ENCODE measurements at regions not wholly inside any gene's neighbourhood (a gene's known extent, or its start where the extent isn't known, plus 50 kb on each side); places are given as distances from the start of the nearest gene placed in this dataset.

DNA sequence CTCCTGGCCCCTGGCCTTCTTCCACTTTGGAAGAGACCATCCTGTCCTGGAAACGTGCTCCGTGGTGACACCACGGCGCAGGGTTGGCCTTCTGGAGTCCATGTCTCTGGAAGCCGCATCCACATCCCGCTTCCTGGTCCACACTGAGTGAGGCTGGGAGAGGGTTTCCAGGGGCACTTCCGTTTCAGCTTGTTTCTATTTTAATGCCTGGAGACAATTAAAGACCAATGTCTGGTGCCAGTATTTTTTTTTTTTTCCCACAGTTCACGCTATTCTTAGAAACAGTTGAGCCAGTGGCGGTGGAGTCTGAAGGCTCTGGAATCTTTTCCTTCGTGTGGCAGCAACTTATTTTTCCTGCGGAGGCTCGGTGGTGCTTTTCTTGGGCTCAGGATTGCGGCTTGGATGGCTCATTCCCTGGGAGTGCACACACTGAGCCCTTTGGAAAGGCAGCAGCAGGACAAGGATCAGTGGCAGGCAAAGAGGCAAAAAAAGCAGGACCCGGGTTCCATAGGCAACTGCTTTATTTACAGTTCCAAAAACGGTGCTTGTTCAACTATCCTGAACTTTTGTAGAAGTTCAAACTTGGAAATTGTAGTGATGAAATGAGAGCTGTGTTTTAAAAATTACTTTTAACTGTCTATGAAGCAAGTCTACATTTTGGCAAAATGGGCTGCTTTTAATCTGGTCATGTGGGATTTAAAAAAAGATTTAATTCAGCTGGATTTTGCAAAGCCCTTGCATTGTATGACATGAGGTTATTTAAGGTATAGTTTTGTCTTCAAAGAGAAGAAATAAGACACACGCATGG is 202.8 kb downstream of the BAMBI start:
- H3K4me1 ChIP-seq (ENCODE audit: insufficient read depth, low read length), result no peaks in the 10 kb centered on the region
- no peaks in the 10 kb centered on the region for H3K36me3 Mint-ChIP-seq
- no peaks in the 10 kb centered on the region for H3K36me3 ChIP-seq (ENCODE audit: insufficient read depth, low read length)
- no peaks in the 10 kb centered on the region for H3K9me3 Mint-ChIP-seq
- CTCF ChIA-PET (ENCODE audit: partially characterized antibody), result no interaction called here
- no peak for DNase-seq
- no peaks in the 10 kb centered on the region for H3K27me3 ChIP-seq (ENCODE audit: insufficient read depth, low read length)
- no peak overlapping the region for H3K4me3 ChIP-seq (ENCODE audit: low read length in 2 of 2)
- no peak overlapping the region for H3K4me3 Mint-ChIP-seq
- POLR2A ChIA-PET (ENCODE audit: partially characterized antibody), result no interaction called here
- no peak overlapping the region for H3K27ac Mint-ChIP-seq
- H3K4me1 Mint-ChIP-seq, result no peaks in the 10 kb centered on the region
- intact Hi-C loops (cut with micrococcal nuclease), result no loop called here
- no peaks in the 10 kb centered on the region for H3K9me3 ChIP-seq (ENCODE audit: control insufficient read depth in 1 of 2, low read length in 2 of 2)
- no peak overlapping the region for H3K27ac ChIP-seq (ENCODE audit: low read depth, low read length)
- peaks cover 0 to 6% of the 10 kb centered on the region in 2 donors for H3K27me3 Mint-ChIP-seq

DNA sequence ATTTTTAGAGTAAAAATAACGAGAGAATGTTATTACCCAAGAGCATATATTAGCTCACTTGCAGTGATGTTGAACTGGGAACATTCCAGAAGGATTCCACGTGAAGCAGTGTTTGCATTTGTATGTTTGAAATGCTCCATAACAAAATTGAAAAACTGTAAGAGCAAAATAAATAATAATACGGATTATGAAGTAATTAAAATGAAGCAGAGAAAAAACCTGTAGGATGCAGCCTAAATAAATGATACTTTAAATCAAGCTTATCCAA is 203.3 kb downstream of the BAMBI start:
- H3K9me3 Mint-ChIP-seq, result no peaks in the 10 kb centered on the region
- Histone ChIP-seq H3K27me3 (ENCODE audit: insufficient read depth, low read length) (no peaks in the 10 kb centered on the region), H3K4me3 (ENCODE audit: low read length in 2 of 2) (no peak overlapping the region), H3K4me1 (ENCODE audit: insufficient read depth, low read length) (no peaks in the 10 kb centered on the region), H3K27ac (ENCODE audit: low read depth, low read length) (no peak overlapping the region), H3K9me3 (ENCODE audit: control insufficient read depth in 1 of 2, low read length in 2 of 2) (no peaks in the 10 kb centered on the region), H3K36me3 (ENCODE audit: insufficient read depth, low read length) (no peaks in the 10 kb centered on the region)
- H3K4me1 Mint-ChIP-seq, result no peaks in the 10 kb centered on the region
- peaks cover 0 to 6% of the 10 kb centered on the region in 2 donors for H3K27me3 Mint-ChIP-seq
- DNase-seq, result no peak
- CTCF ChIA-PET (ENCODE audit: partially characterized antibody), result no interaction called here
- no peak overlapping the region for H3K27ac Mint-ChIP-seq
- no peaks in the 10 kb centered on the region for H3K36me3 Mint-ChIP-seq
- intact Hi-C loops (cut with micrococcal nuclease), result no loop called here
- H3K4me3 Mint-ChIP-seq, result no peak overlapping the region
- POLR2A ChIA-PET (ENCODE audit: partially characterized antibody), result no interaction called here

DNA sequence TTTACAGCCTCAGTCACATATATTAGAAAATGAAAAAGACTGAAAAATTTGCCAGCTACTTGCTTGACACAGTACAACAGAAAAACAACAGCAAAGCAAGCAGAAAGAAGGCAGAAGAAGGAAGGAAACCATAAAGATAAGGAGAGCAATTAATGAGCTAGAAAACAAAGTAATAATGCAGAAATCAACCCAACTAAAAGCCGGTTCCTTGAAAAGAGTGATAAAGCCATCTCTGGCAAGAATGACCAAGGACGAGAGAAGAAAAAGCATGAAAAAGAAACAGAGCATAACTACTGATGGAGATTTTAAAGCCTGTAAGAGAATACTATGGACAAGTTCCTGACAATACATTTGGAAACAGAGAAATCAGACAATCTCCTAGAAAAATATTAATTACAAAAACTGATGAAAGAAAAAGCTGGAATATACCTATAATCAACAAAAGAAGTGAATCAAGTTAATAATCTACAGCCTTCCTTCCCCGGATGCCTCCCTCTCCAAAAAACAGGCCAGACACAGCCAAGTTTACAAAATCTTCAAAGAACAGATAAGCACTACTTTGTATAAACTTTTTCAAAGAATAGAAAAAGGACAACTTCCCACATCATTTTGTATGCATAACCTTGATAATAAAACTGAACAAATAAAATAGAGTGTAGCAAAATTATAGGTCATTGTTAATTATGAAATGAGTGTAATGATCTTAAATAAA is 204.0 kb downstream of the BAMBI start:
- peaks cover 0 to 6% of the 10 kb centered on the region in 2 donors for H3K27me3 Mint-ChIP-seq
- no peak overlapping the region for H3K27ac Mint-ChIP-seq
- no peak overlapping the region for H3K4me3 Mint-ChIP-seq
- Histone ChIP-seq H3K27me3 (ENCODE audit: insufficient read depth, low read length) (no peaks in the 10 kb centered on the region), H3K4me1 (ENCODE audit: insufficient read depth, low read length) (no peaks in the 10 kb centered on the region), H3K4me3 (ENCODE audit: low read length in 2 of 2) (no peak overlapping the region), H3K27ac (ENCODE audit: low read depth, low read length) (no peak overlapping the region), H3K36me3 (ENCODE audit: insufficient read depth, low read length) (no peaks in the 10 kb centered on the region), H3K9me3 (ENCODE audit: control insufficient read depth in 1 of 2, low read length in 2 of 2) (no peaks in the 10 kb centered on the region)
- DNase-seq, result no peak
- CTCF ChIA-PET (ENCODE audit: partially characterized antibody), result no interaction called here
- H3K4me1 Mint-ChIP-seq, result no peaks in the 10 kb centered on the region
- intact Hi-C loops (cut with micrococcal nuclease), result no loop called here
- H3K36me3 Mint-ChIP-seq, result no peaks in the 10 kb centered on the region
- POLR2A ChIA-PET (ENCODE audit: partially characterized antibody), result no interaction called here
- no peaks in the 10 kb centered on the region for H3K9me3 Mint-ChIP-seq

DNA sequence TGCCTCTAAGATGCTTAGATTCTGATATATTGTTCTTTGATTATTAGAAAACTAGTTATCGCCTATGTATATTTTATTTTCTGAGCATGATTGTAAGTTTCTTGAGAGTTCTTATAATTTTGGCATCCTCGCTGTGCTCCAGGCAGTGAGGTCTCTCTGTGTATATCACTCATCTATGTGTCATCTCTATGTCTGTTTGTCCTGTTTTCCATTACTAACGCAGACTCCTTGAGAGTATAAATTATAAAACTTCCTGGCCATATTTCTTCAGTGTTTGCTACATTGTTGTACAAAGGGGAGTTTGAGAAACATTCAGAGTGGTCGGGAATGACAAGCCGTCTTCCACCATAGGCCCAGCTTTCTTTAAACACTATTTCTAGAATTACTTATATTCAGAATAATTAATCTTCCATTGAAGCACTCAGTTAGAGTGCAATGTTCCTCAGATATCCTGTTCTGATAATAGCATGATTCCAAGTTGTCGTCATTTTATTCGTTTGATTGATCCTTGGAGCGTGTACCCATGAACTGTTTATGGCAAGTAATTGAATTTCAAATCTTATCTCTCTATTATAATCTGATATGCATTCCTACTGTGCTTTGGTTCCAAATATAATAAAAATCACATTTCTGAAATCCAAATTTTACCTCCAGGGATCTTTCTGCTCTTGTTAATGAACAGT is 206.6 kb downstream of the BAMBI start:
- Histone ChIP-seq H3K27ac (ENCODE audit: low read depth, low read length) (no peak overlapping the region), H3K4me1 (ENCODE audit: insufficient read depth, low read length) (no peaks in the 10 kb centered on the region), H3K9me3 (ENCODE audit: control insufficient read depth in 1 of 2, low read length in 2 of 2) (no peaks in the 10 kb centered on the region), H3K27me3 (ENCODE audit: insufficient read depth, low read length) (no peaks in the 10 kb centered on the region), H3K4me3 (ENCODE audit: low read length in 2 of 2) (no peak overlapping the region), H3K36me3 (ENCODE audit: insufficient read depth, low read length) (no peaks in the 10 kb centered on the region)
- no peaks in the 10 kb centered on the region for H3K36me3 Mint-ChIP-seq
- ChIA-PET CTCF (ENCODE audit: partially characterized antibody) (no interaction called here), POLR2A (ENCODE audit: partially characterized antibody) (no interaction called here)
- no peaks in the 10 kb centered on the region for H3K4me1 Mint-ChIP-seq
- H3K27me3 Mint-ChIP-seq, result no peaks in the 10 kb centered on the region
- no peaks in the 10 kb centered on the region for H3K9me3 Mint-ChIP-seq
- DNase-seq, result no peak
- H3K4me3 Mint-ChIP-seq, result no peak overlapping the region
- intact Hi-C loops (cut with micrococcal nuclease), result no loop called here
- no peak overlapping the region for H3K27ac Mint-ChIP-seq

DNA sequence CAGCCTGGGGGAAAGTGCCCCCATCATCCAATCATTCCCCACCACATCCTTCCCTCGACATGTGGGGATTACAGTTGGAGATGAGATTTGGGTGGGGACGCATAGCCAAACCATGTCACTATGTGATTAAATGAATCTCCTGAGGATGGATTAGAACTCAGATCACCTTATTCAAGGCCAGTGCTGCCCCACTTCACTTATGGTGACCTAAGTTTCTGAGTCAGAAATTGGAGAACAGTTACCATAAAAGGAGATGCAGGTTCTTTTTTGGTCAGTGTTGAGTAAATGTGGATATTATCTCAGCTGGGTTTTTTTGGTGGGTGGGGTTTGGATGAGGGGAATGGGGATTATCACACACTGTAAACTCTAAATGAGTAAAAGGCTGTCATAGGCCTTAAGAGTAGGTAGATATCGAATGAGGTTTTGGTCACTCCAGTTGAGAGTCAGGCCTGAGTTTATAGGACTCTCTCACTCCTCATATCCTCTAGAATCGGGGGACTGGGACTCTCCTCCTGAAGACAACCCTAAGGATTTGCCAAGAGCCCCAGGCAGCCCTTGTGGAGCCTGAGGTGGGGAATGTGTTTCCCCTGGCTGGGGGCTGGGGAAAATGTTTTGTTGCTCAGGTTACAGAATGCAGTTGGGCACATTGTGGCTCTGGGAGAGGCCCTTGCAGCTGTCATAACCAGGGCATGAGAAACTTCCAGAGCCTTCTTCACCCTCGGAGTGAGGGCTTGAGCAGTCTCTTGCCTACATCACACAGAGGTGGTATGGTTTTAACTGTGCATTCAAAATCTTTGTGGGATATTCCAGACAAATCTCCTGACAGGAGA is 213.0 kb downstream of the BAMBI start:
- H3K4me1 Mint-ChIP-seq, result no peaks in the 10 kb centered on the region
- Histone ChIP-seq H3K36me3 (ENCODE audit: insufficient read depth, low read length) (no peaks in the 10 kb centered on the region), H3K9me3 (ENCODE audit: control insufficient read depth in 1 of 2, low read length in 2 of 2) (no peaks in the 10 kb centered on the region), H3K27me3 (ENCODE audit: insufficient read depth, low read length) (no peaks in the 10 kb centered on the region), H3K27ac (ENCODE audit: low read depth, low read length) (no peak overlapping the region), H3K4me1 (ENCODE audit: insufficient read depth, low read length) (no peaks in the 10 kb centered on the region), H3K4me3 (ENCODE audit: low read length in 2 of 2) (no peak overlapping the region)
- no peaks in the 10 kb centered on the region for H3K36me3 Mint-ChIP-seq
- intact Hi-C loops (cut with micrococcal nuclease), result no loop called here
- no peak overlapping the region for H3K27ac Mint-ChIP-seq
- H3K27me3 Mint-ChIP-seq, result no peaks in the 10 kb centered on the region
- DNase-seq, result no peak
- POLR2A ChIA-PET (ENCODE audit: partially characterized antibody), result no interaction called here
- CTCF ChIA-PET (ENCODE audit: partially characterized antibody), result no interaction called here
- H3K4me3 Mint-ChIP-seq, result no peak overlapping the region
- no peaks in the 10 kb centered on the region for H3K9me3 Mint-ChIP-seq

DNA sequence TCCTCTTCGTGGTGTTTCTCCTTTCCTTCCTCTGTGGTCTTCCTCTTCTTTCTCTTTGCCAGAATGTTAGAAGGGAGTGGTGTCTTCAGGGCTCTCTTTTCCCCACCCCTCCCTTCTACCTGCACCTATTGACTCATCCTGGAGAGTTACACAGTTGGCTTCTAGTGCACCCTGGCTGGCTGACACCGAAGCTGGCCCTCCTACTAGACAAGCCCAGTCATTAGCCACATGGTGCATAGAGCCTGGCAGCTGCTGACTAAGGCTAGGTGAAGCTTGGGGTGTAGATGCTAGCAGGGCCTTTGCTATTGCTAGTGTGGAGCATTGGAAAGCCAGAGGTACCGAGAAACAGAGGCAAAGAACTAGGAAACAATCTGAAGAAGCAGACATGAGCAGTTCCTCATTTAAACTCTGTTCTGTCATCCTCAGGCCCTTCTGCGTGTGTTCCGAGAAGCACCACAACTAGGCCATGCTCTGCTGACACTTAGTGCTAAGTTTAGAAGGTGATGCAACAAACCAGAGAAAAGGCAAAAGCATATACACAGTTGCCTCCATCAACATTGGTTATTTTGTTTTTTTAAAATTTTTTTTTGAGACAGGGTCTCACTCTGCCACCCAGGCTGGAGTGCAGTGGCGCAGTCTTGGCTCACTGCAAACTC is 213.9 kb downstream of the BAMBI start:
- no peak overlapping the region for H3K4me3 Mint-ChIP-seq
- H3K36me3 Mint-ChIP-seq, result no peaks in the 10 kb centered on the region
- Histone ChIP-seq H3K4me1 (ENCODE audit: insufficient read depth, low read length) (no peaks in the 10 kb centered on the region), H3K4me3 (ENCODE audit: low read length in 2 of 2) (no peak overlapping the region), H3K9me3 (ENCODE audit: control insufficient read depth in 1 of 2, low read length in 2 of 2) (no peaks in the 10 kb centered on the region), H3K36me3 (ENCODE audit: insufficient read depth, low read length) (no peaks in the 10 kb centered on the region), H3K27me3 (ENCODE audit: insufficient read depth, low read length) (no peaks in the 10 kb centered on the region), H3K27ac (ENCODE audit: low read depth, low read length) (no peak overlapping the region)
- no peaks in the 10 kb centered on the region for H3K27me3 Mint-ChIP-seq
- DNase-seq, result no peak
- CTCF ChIA-PET (ENCODE audit: partially characterized antibody), result no interaction called here
- intact Hi-C loops (cut with micrococcal nuclease), result no loop called here
- no peaks in the 10 kb centered on the region for H3K4me1 Mint-ChIP-seq
- no peaks in the 10 kb centered on the region for H3K9me3 Mint-ChIP-seq
- POLR2A ChIA-PET (ENCODE audit: partially characterized antibody), result no interaction called here
- H3K27ac Mint-ChIP-seq, result no peak overlapping the region

Data from CD4-positive, alpha-beta memory T cell (primary cell).